H9 (cell line): ENCODE measurements at regions not wholly inside any gene's neighbourhood (a gene's known extent, or its start where the extent isn't known, plus 50 kb on each side); places are given as distances from the start of the nearest gene placed in this dataset.
"Not testable (repeated sequence)": the region's sequence is repeated elsewhere in the genome, so short reads cannot be mapped to it uniquely, and the experiment has no call there.

Experiments
- DNase-seq: peaks from one replicate; pipeline ENCODE4 v3.0.0-alpha.2; 2017
- H2AFZ ChIP-seq: one replicate; pipeline ENCODE4 v1.6.1; 2013; ENCODE audit warnings: mild to moderate bottlenecking, low read length, control low read depth, moderate library complexity
- H2AK5ac ChIP-seq: 2 replicates; pipeline ENCODE4 v1.6.1; 2013; ENCODE audit warnings: low read length, control low read depth, mixed read lengths; ENCODE audit not compliant: insufficient read length
- H2BK120ac ChIP-seq: one replicate; pipeline ENCODE4 v1.6.1; 2013; ENCODE audit warnings: low read depth, mild to moderate bottlenecking, low read length, control low read depth, inconsistent platforms; ENCODE audit not compliant: poor library complexity, severe bottlenecking
- H2BK12ac ChIP-seq: 2 replicates; pipeline ENCODE4 v1.6.1; 2013; ENCODE audit warnings: low read length, control low read depth, mixed read lengths, low read depth; ENCODE audit not compliant: insufficient read length
- H2BK15ac ChIP-seq: 2 replicates; pipeline ENCODE4 v1.6.1; 2013; ENCODE audit warnings: low read depth, low read length, control low read depth
- H2BK20ac ChIP-seq: one replicate; pipeline ENCODE4 v1.6.1; 2013; ENCODE audit warnings: low read depth, mild to moderate bottlenecking, low read length, control low read depth, inconsistent platforms; ENCODE audit not compliant: poor library complexity, severe bottlenecking
- H2BK5ac ChIP-seq: 2 replicates; pipeline ENCODE4 v1.6.1; 2013; ENCODE audit warnings: low read length, control low read depth, mixed read lengths; ENCODE audit not compliant: insufficient read length
- H3K14ac ChIP-seq: 2 replicates; pipeline ENCODE4 v1.6.1; 2013; ENCODE audit warnings: low read length, control low read depth; ENCODE audit not compliant: insufficient read depth
- H3K18ac ChIP-seq: 2 replicates; pipeline ENCODE4 v1.6.1; 2013; ENCODE audit warnings: low read depth, mild to moderate bottlenecking, mixed read lengths, low read length, control low read depth; ENCODE audit not compliant: insufficient read length
- H3K23ac ChIP-seq: 2 replicates; pipeline ENCODE4 v1.6.1; 2013; ENCODE audit warnings: low read length, control low read depth, mixed read lengths, low read depth; ENCODE audit not compliant: insufficient read length
- H3K23me2 ChIP-seq: 2 replicates; pipeline ENCODE4 v1.6.1; 2013; ENCODE audit warnings: low read depth, mild to moderate bottlenecking, mixed read lengths, low read length, control low read depth; ENCODE audit not compliant: insufficient read length, poor library complexity, severe bottlenecking
- H3K27ac ChIP-seq: 2 replicates; pipeline ENCODE4 v1.5.1; 2013; ENCODE audit warnings: low read length, control low read depth, mixed read lengths, low read depth; ENCODE audit not compliant: insufficient read length
- H3K27me3 ChIP-seq: 2 replicates; pipeline ENCODE4 v1.6.1; 2013; ENCODE audit warnings: low read length, control low read depth, inconsistent platforms; ENCODE audit not compliant: insufficient read depth
- H3K4ac ChIP-seq: 2 replicates; pipeline ENCODE4 v1.6.1; 2013; ENCODE audit warnings: low read depth, mild to moderate bottlenecking, control low read depth, inconsistent platforms, low read length, moderate library complexity
- H3K4me1 ChIP-seq: 2 replicates; pipeline ENCODE4 v1.6.1; 2013; ENCODE audit warnings: low read length, control low read depth, inconsistent platforms; ENCODE audit not compliant: insufficient read depth
- H3K4me2 ChIP-seq: 2 replicates; pipeline ENCODE4 v1.6.1; 2013; ENCODE audit warnings: low read length, control low read depth, mixed read lengths; ENCODE audit not compliant: insufficient read length, insufficient read depth
- H3K56ac ChIP-seq: 2 replicates; pipeline ENCODE4 v1.6.1; 2013; ENCODE audit warnings: low read depth, mild to moderate bottlenecking, mixed read lengths, low read length, control low read depth; ENCODE audit not compliant: insufficient read length
- H3K79me1 ChIP-seq: 2 replicates; pipeline ENCODE4 v1.6.1; 2013; ENCODE audit warnings: low read depth, mild to moderate bottlenecking, moderate library complexity, low read length, control low read depth, inconsistent platforms; ENCODE audit not compliant: insufficient read depth, poor library complexity, severe bottlenecking
- H3K79me2 ChIP-seq: 2 replicates; pipeline ENCODE4 v1.6.1; 2013; ENCODE audit warnings: low read length, control low read depth, inconsistent platforms; ENCODE audit not compliant: insufficient read depth
- H3K9ac ChIP-seq: 2 replicates; pipeline ENCODE4 v1.6.1; 2013; ENCODE audit warnings: low read length, control low read depth, mixed read lengths; ENCODE audit not compliant: insufficient read length; ENCODE audit errors: extremely low read depth
- H3K9me3 ChIP-seq: one replicate; pipeline ENCODE4 v1.6.1; 2013; ENCODE audit warnings: low read depth, low read length, inconsistent platforms; ENCODE audit not compliant: control insufficient read depth
- H3T11ph ChIP-seq: one replicate; pipeline ENCODE4 v1.6.1; 2013; ENCODE audit warnings: mild to moderate bottlenecking, low read length, control low read depth, inconsistent platforms
- H4K20me1 ChIP-seq: one replicate; pipeline ENCODE4 v1.6.1; 2013; ENCODE audit not compliant: control insufficient read depth, insufficient read length, insufficient read depth
- H4K5ac ChIP-seq: 2 replicates; pipeline ENCODE4 v1.6.1; 2013; ENCODE audit warnings: low read depth, mild to moderate bottlenecking, mixed read lengths, low read length, control low read depth; ENCODE audit not compliant: insufficient read length
- H4K8ac ChIP-seq: replicated peaks from 2 replicates; pipeline ENCODE4 v1.6.1; 2013; ENCODE audit warnings: low read length, control low read depth, mixed read lengths, low read depth; ENCODE audit not compliant: insufficient read length
- H4K91ac ChIP-seq: 2 replicates; pipeline ENCODE4 v1.6.1; 2013; ENCODE audit warnings: low read depth, mild to moderate bottlenecking, moderate library complexity, mixed read lengths, low read length, control low read depth; ENCODE audit not compliant: insufficient read length
- H3K27ac Mint-ChIP-seq, 3 experiments: 2 replicates in 2 of 3; 3 replicates in 1 of 3; pipeline ENCODE4 v1.8.0; 2020 to 2021; ENCODE audit warnings: mixed read lengths in 3 of 3, mild to moderate bottlenecking in 1 of 3, moderate library complexity in 1 of 3
- H3K27me3 Mint-ChIP-seq: 2 replicates; pipeline ENCODE4 v1.8.0; 2021; ENCODE audit warnings: low read depth, mild to moderate bottlenecking, moderate library complexity, mixed read lengths
- H3K36me3 Mint-ChIP-seq, 3 experiments: 2 replicates in 2 of 3; 3 replicates in 1 of 3; pipeline ENCODE4 v1.8.0; 2020 to 2021; ENCODE audit warnings: low read depth in 3 of 3, mixed read lengths in 3 of 3; ENCODE audit not compliant: insufficient read depth in 1 of 3
- H3K4me1 Mint-ChIP-seq, 2 experiments: 2 replicates each; pipeline ENCODE4 v1.8.0; 2020; ENCODE audit warnings: mixed read lengths in 2 of 2
- H3K4me3 Mint-ChIP-seq, 2 experiments: 2 replicates in 1 of 2; 3 replicates in 1 of 2; pipeline ENCODE4 v1.8.0; 2020 to 2021; ENCODE audit warnings: mild to moderate bottlenecking in 2 of 2, mixed read lengths in 2 of 2, moderate library complexity in 1 of 2
- H3K9me3 Mint-ChIP-seq, 2 experiments: 2 replicates in 1 of 2; 3 replicates in 1 of 2; pipeline ENCODE4 v1.8.0; 2020; ENCODE audit warnings: mild to moderate bottlenecking in 2 of 2, mixed read lengths in 2 of 2, moderate library complexity in 1 of 2
- WGBS: extraction: QIAGEN DNeasy Blood & Tissue Kit; methylation state at CpG from one replicate; pipeline ENCODE4 v1.1.7; 2013; ENCODE audit warnings: missing lambda C conversion rate, low lambda C conversion rate, mixed read lengths; ENCODE audit not compliant: insufficient read length; ENCODE audit errors: extremely low coverage; 5-methylcytosine and 5-hydroxymethylcytosine counted together
- TF ChIP-seq, protein P1 (sequence below): fragments of 200-600 bp; sonication (generic); conservative IDR thresholded peaks from 3 replicates; pipeline ENCODE4 v1.8.0; 2021; ENCODE audit warnings: antibody characterized with exemption, mild to moderate bottlenecking

DNA sequence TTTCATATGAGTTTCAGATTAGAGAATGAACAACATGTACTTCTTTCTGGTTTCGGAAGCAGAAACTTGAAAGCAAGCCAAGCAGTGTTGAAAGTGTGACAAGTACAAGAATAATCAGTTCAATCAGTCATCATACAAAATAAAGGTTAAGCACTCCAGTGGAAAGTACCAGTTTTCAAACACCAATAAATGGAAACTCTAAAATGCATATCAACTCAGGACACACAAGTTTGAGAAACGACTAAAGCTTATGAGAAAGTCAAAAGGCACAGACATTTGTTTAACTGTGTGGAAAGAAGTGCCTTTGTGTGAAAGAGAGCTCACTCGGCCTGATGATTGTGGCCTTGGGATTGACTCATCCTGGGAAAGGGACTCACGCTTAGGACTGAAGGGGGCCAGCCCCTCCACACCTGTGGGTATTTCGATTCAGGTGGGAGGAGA lies 60.6 kb upstream of the AKR1C1 start:
- Histone ChIP-seq H2BK5ac (no peak overlapping the region), H3K18ac (no peak overlapping the region), H2BK20ac (no peak overlapping the region), H3K27me3 (no peaks in the 10 kb centered on the region), H3K9me3 (no peaks in the 10 kb centered on the region), H2AK5ac (no peak overlapping the region), H4K5ac (no peak overlapping the region), H3K14ac (no peak overlapping the region), H4K20me1 (no peaks in the 10 kb centered on the region), H3T11ph (no peak overlapping the region), H3K79me2 (no peaks in the 10 kb centered on the region), H3K9ac (no peak overlapping the region), H3K4me1 (no peaks in the 10 kb centered on the region), H2BK15ac (no peak overlapping the region), H3K23ac (no peak overlapping the region), H3K4ac (no peak overlapping the region), H3K27ac (no peak overlapping the region), H3K56ac (no peak overlapping the region), H3K4me2 (no peak overlapping the region), H3K23me2 (no peaks in the 10 kb centered on the region), H2BK12ac (no peak overlapping the region), H2BK120ac (no peak overlapping the region), H3K79me1 (no peaks in the 10 kb centered on the region), H2AFZ (no peak overlapping the region), H4K8ac (no peak overlapping the region), H4K91ac (no peak overlapping the region)
- H3K27ac Mint-ChIP-seq = peak overlapping the region in 2 of 3 experiments; percentile 38 to 89; a peak in 2 of 7 replicates
- peaks cover 0 to 2% (median 0%) of the 10 kb centered on the region in 3 experiments; a peak in 1 of 7 replicates for H3K36me3 Mint-ChIP-seq
- 0 out of 4 replicates have a peak, but pooled peaks cover 0 to 2% of the 10 kb centered on the region in 2 experiments for H3K4me1 Mint-ChIP-seq
- H3K4me3 Mint-ChIP-seq = no peak overlapping the region
- no CpG with 5 or more reads among the region's 5 CpGs for WGBS
- peaks cover 12 to 42% of the 10 kb centered on the region in 2 experiments for H3K9me3 Mint-ChIP-seq
- TF ChIP-seq, protein P1, sequence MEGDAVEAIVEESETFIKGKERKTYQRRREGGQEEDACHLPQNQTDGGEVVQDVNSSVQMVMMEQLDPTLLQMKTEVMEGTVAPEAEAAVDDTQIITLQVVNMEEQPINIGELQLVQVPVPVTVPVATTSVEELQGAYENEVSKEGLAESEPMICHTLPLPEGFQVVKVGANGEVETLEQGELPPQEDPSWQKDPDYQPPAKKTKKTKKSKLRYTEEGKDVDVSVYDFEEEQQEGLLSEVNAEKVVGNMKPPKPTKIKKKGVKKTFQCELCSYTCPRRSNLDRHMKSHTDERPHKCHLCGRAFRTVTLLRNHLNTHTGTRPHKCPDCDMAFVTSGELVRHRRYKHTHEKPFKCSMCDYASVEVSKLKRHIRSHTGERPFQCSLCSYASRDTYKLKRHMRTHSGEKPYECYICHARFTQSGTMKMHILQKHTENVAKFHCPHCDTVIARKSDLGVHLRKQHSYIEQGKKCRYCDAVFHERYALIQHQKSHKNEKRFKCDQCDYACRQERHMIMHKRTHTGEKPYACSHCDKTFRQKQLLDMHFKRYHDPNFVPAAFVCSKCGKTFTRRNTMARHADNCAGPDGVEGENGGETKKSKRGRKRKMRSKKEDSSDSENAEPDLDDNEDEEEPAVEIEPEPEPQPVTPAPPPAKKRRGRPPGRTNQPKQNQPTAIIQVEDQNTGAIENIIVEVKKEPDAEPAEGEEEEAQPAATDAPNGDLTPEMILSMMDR = no peak
- DNase-seq = no peak
- H3K27me3 Mint-ChIP-seq = no peaks in the 10 kb centered on the region

DNA sequence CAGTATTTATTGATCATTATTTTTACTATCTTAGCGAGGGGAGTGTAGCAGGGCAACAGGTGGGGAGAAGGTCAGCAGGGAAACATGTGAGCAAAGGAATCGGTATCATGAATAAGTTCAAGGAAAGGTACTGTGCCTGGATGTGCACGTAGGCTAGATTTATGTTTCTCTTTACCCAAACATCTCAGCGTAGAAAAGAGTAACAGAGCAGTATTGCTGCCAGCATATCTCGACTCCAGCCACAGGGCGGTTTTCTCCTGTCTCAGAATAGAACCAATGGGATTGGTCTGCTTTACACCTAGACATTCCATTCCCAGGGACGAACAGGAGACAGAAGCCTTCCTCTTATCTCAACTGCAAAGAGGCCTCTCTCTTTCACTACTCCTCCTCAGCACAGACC lies 60.1 kb upstream of the AKR1C1 start:
- H2BK12ac ChIP-seq, H3K27me3 ChIP-seq, H4K8ac ChIP-seq, H3K79me1 ChIP-seq, H3K4me3 Mint-ChIP-seq, H2BK15ac ChIP-seq, H3K14ac ChIP-seq, H3K79me2 ChIP-seq, H2AK5ac ChIP-seq, H2BK120ac ChIP-seq, H2BK5ac ChIP-seq, H3K56ac ChIP-seq, DNase-seq, H3K27me3 Mint-ChIP-seq, H3K9me3 ChIP-seq, H3K4me2 ChIP-seq, H3K9ac ChIP-seq, H2AFZ ChIP-seq, H3T11ph ChIP-seq, H4K5ac ChIP-seq, H3K4me1 ChIP-seq, H3K23me2 ChIP-seq, H3K23ac ChIP-seq, H3K36me3 Mint-ChIP-seq, H3K4ac ChIP-seq, H4K91ac ChIP-seq, H2BK20ac ChIP-seq, H3K4me1 Mint-ChIP-seq, H3K18ac ChIP-seq, H4K20me1 ChIP-seq, H3K27ac ChIP-seq: not testable (repeated sequence)
- H3K9me3 Mint-ChIP-seq = peaks cover 12 to 47% of the 10 kb centered on the region in 2 experiments
- WGBS = no CpG with 5 or more reads among the region's 7 CpGs
- peak overlapping the region in 1 of 3 experiments; percentile 89; a peak in 1 of 7 replicates for H3K27ac Mint-ChIP-seq
